ENCODE measurements at regions not wholly inside any gene's neighbourhood (a gene's known extent, or its start where the extent isn't known, plus 50 kb on each side); places are given as distances from the start of the nearest gene placed in this dataset.

DNA sequence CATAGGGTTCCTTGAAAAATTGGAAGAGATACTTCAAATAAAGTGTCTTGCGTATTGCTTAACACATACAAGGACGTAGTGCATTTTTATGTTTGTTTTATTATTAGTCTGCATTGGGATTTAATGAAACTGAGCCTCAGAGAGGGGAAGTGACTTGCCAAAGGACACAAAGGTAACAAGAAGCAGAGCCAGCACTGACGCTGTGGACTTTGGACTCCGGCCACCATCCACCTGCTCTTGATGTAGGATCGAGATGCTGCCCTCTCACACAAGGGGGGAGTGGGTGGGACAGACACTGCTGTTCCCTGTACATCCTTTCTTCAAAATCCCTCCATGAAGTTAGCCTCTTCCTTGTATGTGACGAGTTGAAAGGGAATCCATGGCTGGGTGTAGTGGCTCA is 435.4 kb upstream of the RGMA start:
- FAIRE-seq: no peak

DNA sequence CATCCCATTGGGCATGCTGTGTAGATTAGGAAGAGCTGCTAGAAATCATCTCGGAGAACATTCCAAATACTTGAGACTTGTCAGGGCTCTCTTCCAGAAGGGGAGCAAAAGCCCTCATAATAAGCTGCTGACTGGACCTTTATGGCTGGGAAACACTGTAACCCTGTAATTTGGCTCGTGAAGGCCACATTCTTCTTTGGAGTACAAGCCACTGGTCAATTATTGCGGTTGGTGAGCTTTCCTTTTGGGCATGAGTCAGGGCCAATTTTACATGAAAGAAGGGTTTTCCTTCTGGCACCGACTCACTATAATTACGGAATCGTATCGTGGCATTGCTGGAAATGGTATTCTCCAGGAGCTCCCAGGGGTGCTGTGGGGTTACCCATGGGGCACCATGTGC is 434.5 kb upstream of the RGMA start:
- no peak for FAIRE-seq

DNA sequence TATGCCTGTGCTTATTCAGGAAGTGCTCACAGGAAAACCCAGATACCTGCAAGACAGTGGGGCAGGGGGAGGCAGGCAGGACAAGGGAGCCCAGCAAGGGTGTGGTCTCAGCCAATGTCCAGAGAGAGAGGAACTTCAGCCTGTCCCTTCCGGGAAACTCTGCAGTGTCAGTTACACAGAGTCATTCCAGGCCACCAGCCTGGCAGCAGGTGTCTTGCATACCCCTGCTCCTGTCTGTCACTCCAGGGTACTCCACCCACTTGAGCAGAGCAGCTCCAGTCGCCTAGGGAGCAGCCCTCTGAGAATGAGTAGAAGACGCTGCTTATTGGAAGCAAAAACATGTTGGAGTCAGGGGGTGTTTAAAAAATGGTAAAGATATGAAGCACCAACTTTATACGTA is 431.2 kb upstream of the RGMA start:
- FAIRE-seq: no peak

DNA sequence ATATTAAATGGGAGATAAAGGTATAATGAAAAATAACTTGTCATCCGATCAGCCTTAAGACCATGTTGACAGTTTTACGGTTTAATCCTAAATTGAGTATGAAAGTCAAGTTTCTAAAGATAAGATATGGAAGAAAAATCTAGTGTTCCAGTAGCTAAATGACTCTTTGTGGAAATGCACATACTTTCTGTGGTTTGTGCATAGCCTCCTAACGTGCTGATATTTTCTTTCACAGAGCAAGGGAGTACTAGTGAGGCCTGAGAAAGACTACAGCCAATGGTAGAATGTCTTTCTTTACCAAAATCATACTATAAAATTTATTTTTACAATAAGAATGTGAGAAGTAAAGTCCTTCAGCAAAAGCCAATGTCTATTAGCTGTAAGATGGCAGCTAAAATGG is 430.6 kb upstream of the RGMA start:
- FAIRE-seq: no peak

DNA sequence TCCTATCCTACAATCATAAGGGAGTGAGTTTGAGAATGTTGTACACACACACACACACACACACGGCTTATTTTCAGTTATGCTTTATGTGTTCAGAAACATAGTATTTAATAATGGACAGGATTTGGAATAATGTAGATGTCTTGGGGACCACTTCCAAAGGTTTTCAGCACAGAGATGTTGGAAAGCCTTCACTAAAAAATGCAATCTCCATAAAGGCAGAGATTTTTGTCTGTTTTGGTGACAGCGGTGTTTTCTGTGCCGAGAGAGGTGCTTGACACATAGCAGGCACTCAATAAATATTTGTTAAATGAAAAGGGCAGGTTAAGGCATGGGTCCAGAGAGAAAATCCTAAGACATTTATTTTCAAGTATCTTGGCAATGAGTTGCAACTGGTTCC is 428.2 kb upstream of the RGMA start:
- FAIRE-seq: no peak

DNA sequence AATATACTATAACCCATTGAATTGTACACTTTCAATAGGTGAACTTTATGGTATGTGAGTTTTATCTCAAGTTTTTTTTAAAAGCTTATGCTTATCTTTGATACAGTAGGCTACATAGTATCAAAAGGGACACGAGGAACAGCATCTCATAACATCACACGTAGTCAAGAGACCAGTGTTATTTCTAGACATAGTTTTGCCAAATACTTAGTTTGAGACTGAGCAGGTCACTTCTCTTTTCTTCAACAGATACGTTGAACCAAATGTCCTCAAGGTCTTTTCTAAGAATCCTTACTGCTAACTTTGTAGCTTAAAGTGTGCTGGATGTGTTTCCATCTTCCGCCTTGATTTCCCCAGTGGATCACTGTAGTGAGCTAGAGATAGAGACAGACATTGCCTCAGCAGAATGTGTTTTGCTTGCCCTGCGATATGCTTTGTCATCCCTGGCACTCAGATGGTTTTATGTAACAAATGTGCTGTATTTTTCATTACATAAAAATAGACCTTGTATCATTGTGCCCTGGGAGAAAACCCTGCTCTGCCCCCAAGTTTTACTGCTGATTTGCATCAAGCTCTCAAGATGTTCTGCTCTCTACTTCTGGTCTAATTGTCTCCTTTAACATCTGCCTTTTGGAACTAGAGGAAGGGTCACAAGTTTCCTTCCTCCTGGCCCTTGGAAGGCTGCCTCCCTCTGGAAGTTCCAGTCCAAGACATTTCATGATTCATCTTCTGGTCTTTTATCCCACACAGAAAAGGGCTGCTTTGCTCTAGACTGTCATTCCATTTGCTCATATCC is 426.4 kb upstream of the RGMA start:
- FAIRE-seq: no peak

DNA sequence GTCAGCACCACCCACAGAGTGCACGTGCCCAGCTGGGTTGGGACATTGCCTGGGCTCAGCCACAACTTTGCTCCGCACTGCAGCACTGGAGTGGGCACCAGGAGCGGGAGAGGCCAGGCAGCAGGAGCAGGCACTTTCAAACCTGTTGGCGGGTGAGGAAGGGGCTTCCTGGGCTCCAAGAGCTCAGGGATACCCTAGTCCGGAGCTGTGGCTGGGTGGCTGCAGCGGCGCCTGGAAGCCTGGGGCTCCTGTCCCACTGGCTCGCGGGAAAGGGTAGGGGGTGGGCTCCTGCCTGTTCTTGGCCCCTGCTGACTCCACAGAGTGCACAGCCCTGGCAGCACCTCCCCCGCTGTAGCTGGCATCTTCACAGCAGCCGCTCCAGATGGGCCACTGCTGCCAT is 417.6 kb upstream of the RGMA start:
- no peak for FAIRE-seq

DNA sequence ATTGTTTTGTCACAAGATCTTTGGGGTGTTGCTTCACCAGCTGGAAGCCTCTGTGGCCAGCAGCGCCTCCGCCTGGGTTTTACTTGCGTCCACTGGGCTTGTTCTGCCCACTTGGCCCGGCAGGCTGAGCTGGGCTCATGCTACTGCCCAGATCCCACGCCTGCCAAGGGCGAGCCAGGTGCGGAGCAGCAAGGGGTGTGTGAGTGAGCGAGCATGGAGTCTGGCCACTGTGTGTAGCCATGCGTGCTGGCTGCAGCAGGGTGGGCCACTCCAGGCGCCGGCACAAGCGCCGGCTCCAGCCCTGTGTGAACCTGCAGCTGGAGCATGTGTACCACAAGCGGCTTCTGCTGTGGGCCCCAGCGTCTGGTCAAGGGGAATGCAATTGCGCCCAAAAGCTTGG is 416.5 kb upstream of the RGMA start:
- no peak for FAIRE-seq

DNA sequence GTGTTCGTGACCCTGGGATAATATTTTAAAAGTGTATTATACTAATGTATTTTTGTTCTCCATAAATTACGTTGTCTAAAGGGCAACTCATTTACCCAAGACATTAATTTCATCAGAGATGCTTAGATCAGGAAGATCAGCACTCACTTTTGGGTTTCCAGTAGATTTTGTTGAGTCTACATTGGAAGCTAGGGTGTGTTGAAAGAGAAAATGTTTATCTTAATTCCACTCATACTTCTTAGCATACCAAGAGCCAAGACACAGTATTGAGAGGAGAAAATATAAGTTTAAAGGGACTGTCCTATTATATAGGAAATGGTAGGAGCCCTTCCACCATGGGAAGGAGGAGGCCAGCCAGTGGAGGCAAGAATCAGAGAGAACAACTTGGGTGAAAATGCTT is 412.9 kb upstream of the RGMA start:
- FAIRE-seq: no peak

DNA sequence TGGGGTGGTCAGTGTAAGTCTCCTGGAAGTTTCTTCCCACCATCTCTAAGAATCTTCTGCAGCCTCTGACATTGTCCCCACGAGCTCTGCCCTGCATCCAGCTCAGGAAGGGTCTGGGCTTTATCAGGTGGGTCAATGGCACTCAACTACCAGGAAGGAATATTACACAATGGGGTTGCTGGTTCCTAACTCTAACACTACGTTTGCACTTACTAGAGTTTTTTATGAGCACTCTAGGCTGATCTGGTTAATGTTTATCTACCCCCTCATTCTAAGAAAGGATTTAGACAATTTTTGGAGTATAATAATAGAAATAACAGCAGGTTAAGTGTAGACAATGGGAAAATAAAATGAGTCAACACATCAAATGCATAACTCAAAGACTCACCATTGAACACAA is 411.1 kb upstream of the RGMA start:
- no peak for FAIRE-seq

DNA sequence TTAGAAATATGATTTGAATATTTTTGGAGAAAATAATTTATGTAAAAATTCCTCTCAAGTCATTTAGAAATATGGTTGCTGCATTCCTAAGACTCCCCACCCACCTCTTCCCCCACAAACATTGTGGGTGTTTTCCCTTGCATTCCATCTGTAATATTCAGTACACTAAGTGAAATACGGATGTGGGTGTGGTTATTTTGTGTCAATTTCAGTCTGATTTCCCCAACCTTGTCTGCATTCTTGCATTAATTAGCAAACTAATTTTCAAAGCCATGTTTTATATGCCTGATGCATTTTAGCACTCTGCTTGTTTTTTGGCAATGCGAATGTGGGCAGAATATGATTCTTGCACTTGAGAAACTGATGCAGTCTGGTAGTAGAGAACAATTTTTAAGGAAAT is 408.3 kb upstream of the RGMA start:
- FAIRE-seq: no peak

DNA sequence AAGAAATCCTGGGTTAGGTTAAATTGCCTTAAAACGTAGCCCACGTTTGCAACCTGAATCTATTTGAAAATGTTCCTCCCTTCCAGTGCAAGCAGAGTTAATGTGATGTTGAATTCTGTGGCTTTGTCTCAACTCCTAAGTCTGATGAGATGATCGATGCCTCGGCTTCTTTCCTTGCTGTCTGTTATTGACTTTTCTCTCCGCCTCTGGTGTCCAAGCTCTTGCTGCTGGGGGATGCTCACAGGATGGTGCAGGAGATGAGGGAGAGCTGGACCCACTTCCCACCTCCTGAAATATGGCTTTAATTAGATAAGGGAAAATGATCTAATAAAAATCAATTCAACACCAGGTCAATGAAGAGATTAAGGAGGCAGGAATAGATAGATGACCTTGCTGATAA is 407.9 kb upstream of the RGMA start:
- FAIRE-seq: no peak

DNA sequence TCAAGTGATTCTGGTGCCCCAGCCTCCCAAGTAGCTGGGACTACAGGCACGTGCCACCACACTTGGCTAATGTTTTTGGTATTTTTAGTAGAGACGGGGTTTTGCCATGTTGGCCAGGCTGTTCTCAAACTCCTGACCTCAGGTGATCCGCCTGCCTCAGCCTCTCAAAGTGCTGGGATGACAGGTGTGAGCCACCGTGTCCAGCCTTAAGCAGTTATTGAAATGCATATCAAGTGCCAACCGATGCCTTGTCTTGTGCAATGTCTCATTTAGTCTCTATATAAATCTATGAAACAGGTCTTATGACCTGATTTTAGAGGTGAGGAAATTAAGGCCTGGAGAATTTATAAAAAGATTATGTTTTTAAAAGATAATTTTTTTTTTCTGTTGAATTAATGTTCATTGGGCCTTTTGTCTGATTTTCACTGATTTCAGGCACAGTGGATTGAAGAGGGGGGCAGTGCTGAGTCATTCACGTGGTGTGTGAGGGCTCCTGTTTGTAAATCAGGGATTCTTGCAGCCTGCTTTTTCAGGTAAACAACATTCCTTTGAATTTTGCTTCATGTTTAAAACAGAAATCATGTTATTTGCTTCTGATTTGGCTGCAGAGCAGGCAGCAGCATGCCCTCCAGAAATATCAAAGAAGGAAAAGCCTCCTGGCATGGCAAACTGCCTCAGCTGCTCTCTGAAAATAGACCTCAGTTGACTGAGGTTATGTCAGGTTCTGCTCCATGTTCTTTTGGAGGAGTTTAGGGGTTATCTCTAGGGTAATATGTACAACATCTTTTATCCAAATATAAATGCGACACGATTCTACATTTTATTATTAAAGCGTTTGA is 407.0 kb upstream of the RGMA start:
- no peak for FAIRE-seq

DNA sequence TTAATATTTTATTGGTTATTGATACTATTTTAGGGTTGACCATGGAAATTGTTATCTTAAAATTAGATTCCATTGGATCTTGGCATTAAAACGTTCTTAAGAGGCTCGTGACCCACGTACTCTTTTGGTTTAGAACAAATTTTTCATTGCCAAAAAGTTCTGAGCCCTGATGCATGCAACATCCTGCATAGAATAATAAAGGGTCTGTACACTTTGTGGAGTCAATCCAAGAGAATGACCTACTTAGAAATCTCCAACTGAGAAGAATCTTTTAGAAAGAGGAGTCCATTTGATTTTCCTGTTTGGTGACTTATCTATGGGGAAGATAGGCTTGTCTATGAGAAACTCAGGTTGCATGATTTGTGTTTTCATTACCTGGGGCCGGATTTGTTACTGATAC is 404.2 kb upstream of the RGMA start:
- no peak for FAIRE-seq

DNA sequence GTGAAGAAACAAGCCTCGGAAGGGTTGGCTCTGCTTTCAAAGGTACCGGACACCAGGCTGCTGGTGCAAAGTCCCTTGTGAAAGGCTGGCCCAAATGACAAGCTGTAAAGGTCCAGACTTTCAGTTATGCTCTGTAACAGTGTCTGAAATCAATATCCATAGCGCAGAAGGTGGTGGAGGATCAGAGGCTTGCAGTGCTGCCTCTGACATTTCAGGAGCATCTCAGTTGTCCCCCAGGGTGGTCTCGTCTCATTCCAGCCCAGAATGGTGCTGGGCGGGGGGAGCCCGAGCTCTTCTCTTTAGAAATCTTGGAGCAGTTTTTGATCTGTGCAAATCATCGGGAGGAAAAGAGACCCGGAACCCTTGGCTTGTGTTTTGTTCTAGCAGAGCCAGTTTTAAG is 402.3 kb upstream of the RGMA start:
- FAIRE-seq: no peak

DNA sequence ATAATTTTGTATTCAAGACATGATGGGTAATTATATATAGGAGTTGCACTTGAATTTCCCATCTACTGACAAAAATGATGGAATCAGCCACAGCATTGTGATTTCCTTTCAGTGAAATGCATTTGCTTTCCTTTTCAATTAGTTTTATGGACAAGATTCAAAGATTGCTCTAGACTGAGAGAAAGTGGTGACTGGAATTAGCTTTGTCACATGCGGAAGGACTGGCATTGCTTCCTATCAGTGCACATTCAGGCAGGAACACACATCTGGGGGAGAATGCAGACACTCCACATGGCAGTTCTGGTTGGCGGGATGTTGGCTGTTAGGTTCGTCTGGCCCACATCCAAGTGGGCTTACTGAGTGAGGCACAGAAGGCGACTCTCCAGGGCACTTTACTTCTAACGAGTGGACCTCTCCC is 399.3 kb upstream of the RGMA start:
- no peak for FAIRE-seq

DNA sequence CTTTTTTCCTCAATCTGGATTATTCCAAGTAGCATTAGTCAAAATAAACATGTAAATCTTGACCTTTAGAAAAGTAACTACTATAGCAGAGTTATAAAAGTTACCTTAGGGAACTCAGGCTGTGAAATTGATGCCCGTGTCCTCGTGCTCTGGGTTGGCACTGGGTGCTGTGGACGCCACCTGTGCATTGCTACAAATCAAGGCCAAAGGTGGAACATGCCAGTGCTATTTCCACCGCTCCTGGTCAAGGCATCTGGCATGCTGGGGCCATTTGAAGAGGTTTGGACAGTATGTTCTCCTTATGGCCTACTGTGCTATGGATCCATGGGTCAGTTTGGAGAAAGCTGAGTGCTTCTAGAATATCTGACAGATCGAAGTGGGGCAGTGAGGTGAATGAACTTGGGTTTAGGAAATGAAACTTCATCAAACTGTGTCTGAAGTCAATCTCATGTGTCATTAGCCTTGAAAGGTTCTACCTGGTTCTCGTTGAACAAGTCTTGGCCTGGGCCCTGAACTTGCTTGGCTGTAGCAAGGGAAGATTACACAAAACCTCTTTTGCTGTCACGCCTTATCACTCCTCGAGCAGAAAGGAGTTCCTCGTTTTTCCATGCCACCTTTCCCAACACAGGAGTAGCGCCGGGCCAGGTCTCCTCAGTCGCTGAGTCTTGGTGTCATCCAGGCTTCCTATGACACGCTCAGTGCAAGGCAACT is 397.6 kb upstream of the RGMA start:
- no peak for FAIRE-seq

DNA sequence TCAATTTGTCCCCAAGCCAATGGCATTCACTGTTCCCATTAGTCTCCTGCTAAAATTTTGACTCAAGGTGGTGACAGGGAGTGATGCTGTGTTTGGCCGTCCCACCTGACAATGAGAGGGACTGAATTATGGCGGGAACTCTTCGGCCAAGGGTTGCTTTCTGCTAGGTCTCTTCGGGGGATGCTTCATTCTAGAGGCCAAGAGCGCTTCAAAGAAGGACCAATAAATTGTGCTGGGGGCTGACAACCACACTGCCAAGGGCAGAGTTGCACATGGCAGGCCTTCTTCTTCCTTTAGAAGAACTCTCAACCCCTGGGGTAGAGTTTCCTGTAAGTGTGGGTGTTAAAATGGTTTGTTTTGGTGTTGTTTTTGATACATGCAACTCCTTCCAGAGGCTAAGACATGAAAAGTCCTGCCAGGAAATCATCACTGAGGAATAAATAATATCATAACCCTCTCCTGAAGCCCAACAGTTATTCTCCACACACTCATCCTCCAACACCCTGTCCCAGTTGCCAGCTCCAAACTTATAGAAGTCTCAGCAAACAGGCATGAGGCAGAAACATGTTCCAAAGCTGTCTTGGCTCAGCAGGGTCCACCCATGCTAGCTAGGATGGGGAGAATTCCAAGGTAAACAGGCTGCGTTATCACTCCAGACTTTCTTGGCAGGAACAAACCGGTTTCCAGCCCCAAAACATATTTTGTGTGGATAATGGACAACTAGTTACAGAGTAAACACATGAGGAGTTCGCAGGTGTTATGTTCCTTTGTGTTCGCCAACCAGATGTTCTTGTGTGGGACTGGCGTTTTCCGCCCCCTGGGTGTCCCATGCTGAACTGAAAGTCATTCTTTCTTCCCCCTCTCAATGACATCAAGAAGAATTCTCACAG is 396.7 kb upstream of the RGMA start:
- no peak for FAIRE-seq

DNA sequence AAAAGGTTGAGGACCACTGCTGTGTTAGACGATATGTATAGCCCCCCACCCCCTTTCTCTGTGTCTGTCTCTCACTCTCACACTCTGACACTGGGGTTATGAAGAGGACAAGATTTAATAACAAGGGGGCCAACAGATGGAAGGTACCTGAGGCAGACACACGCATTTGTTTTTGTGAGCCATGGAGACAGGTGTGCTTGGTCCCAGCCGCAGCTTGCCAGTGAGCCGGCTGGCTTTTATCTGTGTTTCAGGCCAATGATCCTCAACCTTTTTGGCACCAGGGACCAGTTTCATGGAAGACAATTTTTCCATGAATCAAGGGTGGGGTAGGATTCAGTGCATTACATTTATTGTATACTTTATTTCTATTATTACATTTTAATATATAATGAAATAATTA is 394.9 kb upstream of the RGMA start:
- no peak for FAIRE-seq

DNA sequence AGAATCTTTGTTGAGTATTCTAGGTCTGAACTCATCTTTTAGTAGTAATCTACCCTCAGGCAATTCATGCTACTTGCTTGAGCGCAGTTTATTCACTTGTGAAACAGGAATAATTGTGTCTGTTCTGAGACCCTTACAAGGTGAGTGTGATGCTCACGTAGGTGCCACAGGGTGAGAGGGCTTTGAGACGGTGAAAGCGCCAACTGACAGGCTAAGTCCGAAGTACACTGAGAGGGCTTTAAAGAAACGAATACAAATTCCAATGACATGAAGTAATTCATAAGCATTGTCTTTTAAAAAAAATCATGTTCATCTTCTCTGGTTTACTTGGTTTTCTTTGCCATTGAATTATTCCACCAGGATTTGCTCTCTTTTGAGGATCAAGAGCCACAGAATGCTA is 393.7 kb upstream of the RGMA start:
- FAIRE-seq: no peak

DNA sequence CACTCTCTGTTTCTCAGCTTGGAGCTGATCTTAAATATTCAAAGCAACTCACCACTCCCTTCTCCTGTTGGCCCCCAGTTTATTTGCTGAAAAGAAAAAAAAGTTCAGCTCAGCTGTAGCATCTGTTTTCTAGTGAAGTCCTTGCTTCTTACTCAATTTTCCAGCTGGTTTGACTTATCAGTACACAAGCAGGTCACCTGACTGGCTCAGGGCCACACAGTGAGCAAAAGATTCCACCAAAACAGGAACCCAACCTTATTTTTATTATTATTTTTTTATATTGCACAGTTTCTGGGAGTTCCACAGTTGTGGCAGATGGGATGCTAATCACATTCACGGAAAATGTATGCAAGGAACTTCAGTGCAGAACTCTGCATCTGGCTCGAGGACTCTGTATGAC is 390.7 kb upstream of the RGMA start:
- peak; percentile 96 for FAIRE-seq

DNA sequence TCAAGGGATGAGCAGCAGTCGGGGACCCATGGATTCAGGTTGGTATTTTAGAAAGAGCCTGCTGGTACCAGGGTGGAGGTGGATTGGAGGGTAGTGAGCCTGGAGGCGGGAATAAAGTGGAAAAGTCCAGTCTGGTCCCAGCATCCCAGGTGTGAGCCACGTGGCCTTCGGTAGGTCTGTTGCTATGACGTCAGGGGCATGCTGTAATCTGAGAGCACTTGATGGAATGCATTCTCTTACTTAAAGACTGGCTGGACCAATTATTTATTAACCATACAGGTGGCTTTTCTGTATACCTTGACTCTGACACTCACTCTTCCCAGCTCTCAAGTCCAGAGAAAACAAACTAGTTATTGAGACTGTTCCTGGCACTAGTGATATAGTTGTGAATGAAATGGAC is 389.9 kb upstream of the RGMA start:
- FAIRE-seq: no peak

DNA sequence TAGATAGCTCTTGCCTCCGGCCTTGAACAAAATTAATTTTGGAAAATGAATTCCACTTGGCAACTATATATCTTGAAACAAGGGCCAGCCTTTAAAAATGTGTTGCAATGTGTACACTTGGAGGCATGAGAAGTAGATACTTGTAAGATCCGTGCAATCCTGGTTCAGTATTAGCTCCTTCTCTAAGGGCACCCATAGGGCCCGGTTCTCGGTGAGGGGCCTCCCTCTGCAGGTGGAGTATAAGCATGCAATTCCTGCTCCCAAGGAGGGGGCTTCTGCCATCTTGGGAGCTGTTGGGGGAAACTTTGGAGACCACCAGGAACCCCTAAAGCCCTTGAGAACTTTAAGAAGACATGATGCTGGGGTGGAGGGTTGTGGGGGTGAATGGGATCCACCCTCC is 388.7 kb upstream of the RGMA start:
- no peak for FAIRE-seq

Measured in endometrium (tissue), 2 donors.